Fibroblast of skin of left quadriceps (primary cell): ENCODE measurements at regions not wholly inside any gene's neighbourhood (a gene's known extent, or its start where the extent isn't known, plus 50 kb on each side); places are given as distances from the start of the nearest gene placed in this dataset.
A peak's percentile ranks its signal among the peaks of the same experiment; 100 is the strongest.

Source experiments
- DNase-seq, 2 experiments: peaks; one replicate each; pipeline ENCODE4 v3.0.0-alpha.2; 2013; ENCODE audit warnings: low read depth in 2 of 2

GRCh38 chr6:23137611-23138010 is 568.2 kb downstream of the HDGFL1 start:
- DNase-seq, result no peak

GRCh38 chr6:23140871-23141270 is 571.5 kb downstream of the HDGFL1 start:
- peak; percentile 32 to 39 for DNase-seq

- peak; percentile 54 to 57 for DNase-seq
Measured at GRCh38 chr6:23145781-23146180, 576.4 kb downstream of the HDGFL1 start.

GRCh38 chr6:23154159-23154558 is 584.8 kb downstream of the HDGFL1 start:
- DNase-seq, result no peak

- no peak for DNase-seq
Measured at GRCh38 chr6:23170049-23170448, 600.7 kb downstream of the HDGFL1 start.

GRCh38 chr6:23173234-23173633 is 603.9 kb downstream of the HDGFL1 start:
- DNase-seq, result no peak

GRCh38 chr6:23174781-23175361 is 605.5 kb downstream of the HDGFL1 start:
- peak; percentile 88 to 89 for DNase-seq

- DNase-seq, result peak; percentile 42 to 49
Measured at GRCh38 chr6:23175391-23175790, 606.0 kb downstream of the HDGFL1 start.

- DNase-seq, result no peak
Measured at GRCh38 chr6:23176471-23176870, 607.1 kb downstream of the HDGFL1 start.

GRCh38 chr6:23176883-23177282 is 607.5 kb downstream of the HDGFL1 start:
- no peak for DNase-seq

GRCh38 chr6:23177806-23178205 is 608.4 kb downstream of the HDGFL1 start:
- no peak for DNase-seq

GRCh38 chr6:23179994-23180393 is 610.6 kb downstream of the HDGFL1 start:
- no peak for DNase-seq

- DNase-seq, result peak; percentile 85
Measured at GRCh38 chr6:23180504-23181293, 611.3 kb downstream of the HDGFL1 start.

- DNase-seq, result no peak
Measured at GRCh38 chr6:23181356-23182110, 612.2 kb downstream of the HDGFL1 start.

- DNase-seq, result no peak
Measured at GRCh38 chr6:23183846-23184245, 614.5 kb downstream of the HDGFL1 start.

GRCh38 chr6:23184351-23184750 is 615.0 kb downstream of the HDGFL1 start:
- DNase-seq, result no peak

- no peak for DNase-seq
Measured at GRCh38 chr6:23195487-23195886, 626.1 kb downstream of the HDGFL1 start.

- DNase-seq, result no peak
Measured at GRCh38 chr6:23199541-23199940, 630.2 kb downstream of the HDGFL1 start.

GRCh38 chr6:23200946-23201345 is 631.6 kb downstream of the HDGFL1 start:
- no peak for DNase-seq

- DNase-seq, result no peak
Measured at GRCh38 chr6:23202207-23202606, 632.8 kb downstream of the HDGFL1 start.

GRCh38 chr6:23212398-23212797 is 643.0 kb downstream of the HDGFL1 start:
- DNase-seq, result no peak

- DNase-seq, result peak; percentile 1 to 3
Measured at GRCh38 chr6:23213193-23213592, 643.8 kb downstream of the HDGFL1 start.

- DNase-seq, result no peak
Measured at GRCh38 chr6:23213651-23214050, 644.3 kb downstream of the HDGFL1 start.
